ENCODE measurements at regions not wholly inside any gene's neighbourhood (a gene's known extent, or its start where the extent isn't known, plus 50 kb on each side); places are given as distances from the start of the nearest gene placed in this dataset.

- no peak for DNase-seq
Measured at GRCh38 chr3:194072691-194073279, 63.2 kb upstream of the HES1 start.

- no peak for DNase-seq
Measured at GRCh38 chr3:194073926-194074325, 62.0 kb upstream of the HES1 start.

- no peak for DNase-seq
Measured at GRCh38 chr3:194075088-194075615, 60.8 kb upstream of the HES1 start.

GRCh38 chr3:194075802-194076460, 60.0 kb upstream of the HES1 start:
- no peak for DNase-seq

GRCh38 chr3:194076475-194076874, 59.5 kb upstream of the HES1 start:
- DNase-seq = no peak

GRCh38 chr3:194077602-194078001, 58.3 kb upstream of the HES1 start:
- no peak for DNase-seq

GRCh38 chr3:194078045-194078821, 57.7 kb upstream of the HES1 start:
- DNase-seq = no peak

- no peak for DNase-seq
Measured at GRCh38 chr3:194079702-194080172, 56.2 kb upstream of the HES1 start.

GRCh38 chr3:194080436-194080835, 55.5 kb upstream of the HES1 start:
- DNase-seq = no peak

GRCh38 chr3:194080913-194081800, 54.8 kb upstream of the HES1 start:
- no peak for DNase-seq

GRCh38 chr3:194081826-194082225, 54.1 kb upstream of the HES1 start:
- no peak for DNase-seq

- peak; percentile 73 for DNase-seq
Measured at GRCh38 chr3:194082743-194083636, 53.0 kb upstream of the HES1 start.

GRCh38 chr3:194083637-194084224, 52.2 kb upstream of the HES1 start:
- DNase-seq = peak; percentile 33

GRCh38 chr3:194084284-194084683, 51.7 kb upstream of the HES1 start:
- DNase-seq = no peak
